OCI-LY1 (cell line): ENCODE measurements at regions not wholly inside any gene's neighbourhood (a gene's known extent, or its start where the extent isn't known, plus 50 kb on each side); places are given as distances from the start of the nearest gene placed in this dataset.

Experiments
- H2AFZ ChIP-seq: fragments of 200-600 bp; sonication (generic), shearing (Covaris generic); 2 replicates; pipeline ENCODE4 v1.6.0; 2014; ENCODE audit warnings: antibody characterized with exemption, mild to moderate bottlenecking, low read length
- H3F3A ChIP-seq: fragments of 200-600 bp; sonication (generic), shearing (Covaris generic); 2 replicates; pipeline ENCODE4 v1.6.0; 2014; ENCODE audit warnings: mild to moderate bottlenecking, antibody characterized with exemption, low read length, moderate library complexity; ENCODE audit not compliant: insufficient read depth
- H3K27ac ChIP-seq: fragments of 200-600 bp; sonication (generic); 2 replicates; pipeline ENCODE4 v1.5.1; 2014; ENCODE audit warnings: low read length, mixed run types, mild to moderate bottlenecking, low read depth; ENCODE audit not compliant: poor library complexity, severe bottlenecking
- H3K27me3 ChIP-seq: fragments of 200-600 bp; sonication (generic); 2 replicates; pipeline ENCODE4 v1.6.0; 2014; ENCODE audit warnings: antibody characterized with exemption, mild to moderate bottlenecking, low read length, moderate library complexity; ENCODE audit not compliant: insufficient read depth
- H3K36me3 ChIP-seq: fragments of 200-600 bp; sonication (generic); 2 replicates; pipeline ENCODE4 v1.6.1; 2014; ENCODE audit warnings: mild to moderate bottlenecking, antibody characterized with exemption, low read length, moderate library complexity, mixed read lengths; ENCODE audit not compliant: insufficient read depth
- H3K4me1 ChIP-seq: fragments of 200-600 bp; sonication (generic); 2 replicates; pipeline ENCODE4 v1.5.1; 2014; ENCODE audit warnings: mild to moderate bottlenecking, low read length, moderate library complexity; ENCODE audit not compliant: insufficient read depth, severe bottlenecking
- H3K4me2 ChIP-seq: fragments of 200-600 bp; sonication (generic), shearing (Covaris generic); 2 replicates; pipeline ENCODE4 v1.6.1; 2014; ENCODE audit warnings: low read length
- H3K4me3 ChIP-seq: fragments of 200-600 bp; sonication (generic); 2 replicates; pipeline ENCODE4 v1.5.1; 2014; ENCODE audit warnings: low read length, low read depth, mild to moderate bottlenecking, mixed read lengths; ENCODE audit not compliant: poor library complexity, severe bottlenecking
- H3K79me2 ChIP-seq: fragments of 200-600 bp; shearing (Covaris generic); 2 replicates; pipeline ENCODE4 v1.6.1; 2016; ENCODE audit warnings: mixed run types, low read length, mixed read lengths; ENCODE audit not compliant: insufficient read depth
- H3K9ac ChIP-seq: fragments of 200-600 bp; sonication (generic), shearing (Covaris generic); 2 replicates; pipeline ENCODE4 v1.6.1; 2014; ENCODE audit warnings: mild to moderate bottlenecking, low read length, mixed read lengths
- H3K9me2 ChIP-seq: fragments of 200-600 bp; sonication (generic), shearing (Covaris generic); 2 replicates; pipeline ENCODE4 v1.6.1; 2014; ENCODE audit warnings: low read depth, mild to moderate bottlenecking, low read length, mixed read lengths
- H3K9me3 ChIP-seq: fragments of 200-600 bp; shearing (Covaris generic); 2 replicates; pipeline ENCODE4 v1.6.1; 2014; ENCODE audit warnings: low read length, mixed read lengths
- H4K20me1 ChIP-seq: fragments of 200-600 bp; sonication (generic), shearing (Covaris generic); 2 replicates; pipeline ENCODE4 v1.6.0; 2016; ENCODE audit warnings: mild to moderate bottlenecking, low read length; ENCODE audit not compliant: insufficient read depth
- EZH2 ChIP-seq: fragments of 200-600 bp; sonication (generic), shearing (Covaris generic); IDR thresholded peaks from 2 replicates; pipeline ENCODE4 v1.8.0; 2017; ENCODE audit warnings: borderline replicate concordance, mixed run types, mild to moderate bottlenecking, antibody characterized with exemption, low read length, moderate library complexity, mixed read lengths
- TF ChIP-seq, protein P1 (sequence below): fragments of 200-600 bp; sonication (generic), shearing (Covaris generic); IDR thresholded peaks from 2 replicates; pipeline ENCODE4 v1.5.1; 2017; ENCODE audit warnings: mild to moderate bottlenecking, antibody characterized with exemption, low read length, moderate library complexity, mixed read lengths

DNA sequence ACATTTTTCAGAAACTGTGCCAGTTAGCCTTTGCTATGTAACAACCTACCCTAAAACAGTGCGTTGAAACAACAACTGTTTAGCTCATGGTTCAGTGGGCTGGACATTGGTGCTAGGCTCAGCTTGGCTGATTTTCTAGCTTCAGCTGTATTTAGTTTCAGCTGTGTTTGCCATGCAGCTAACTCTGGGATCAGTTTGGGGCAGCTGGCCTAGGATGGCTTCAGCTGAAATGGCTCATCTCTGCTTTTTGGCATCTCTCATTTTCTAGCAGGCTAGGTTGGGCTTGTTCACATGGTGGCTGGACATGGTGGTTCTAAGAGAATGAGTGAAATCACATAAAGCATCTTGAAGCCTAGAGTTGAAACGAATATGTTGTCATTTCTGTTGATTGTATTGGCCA, 464.2 kb downstream of the QKI start:
- TF ChIP-seq EZH2: no peak
- TF ChIP-seq, protein P1, sequence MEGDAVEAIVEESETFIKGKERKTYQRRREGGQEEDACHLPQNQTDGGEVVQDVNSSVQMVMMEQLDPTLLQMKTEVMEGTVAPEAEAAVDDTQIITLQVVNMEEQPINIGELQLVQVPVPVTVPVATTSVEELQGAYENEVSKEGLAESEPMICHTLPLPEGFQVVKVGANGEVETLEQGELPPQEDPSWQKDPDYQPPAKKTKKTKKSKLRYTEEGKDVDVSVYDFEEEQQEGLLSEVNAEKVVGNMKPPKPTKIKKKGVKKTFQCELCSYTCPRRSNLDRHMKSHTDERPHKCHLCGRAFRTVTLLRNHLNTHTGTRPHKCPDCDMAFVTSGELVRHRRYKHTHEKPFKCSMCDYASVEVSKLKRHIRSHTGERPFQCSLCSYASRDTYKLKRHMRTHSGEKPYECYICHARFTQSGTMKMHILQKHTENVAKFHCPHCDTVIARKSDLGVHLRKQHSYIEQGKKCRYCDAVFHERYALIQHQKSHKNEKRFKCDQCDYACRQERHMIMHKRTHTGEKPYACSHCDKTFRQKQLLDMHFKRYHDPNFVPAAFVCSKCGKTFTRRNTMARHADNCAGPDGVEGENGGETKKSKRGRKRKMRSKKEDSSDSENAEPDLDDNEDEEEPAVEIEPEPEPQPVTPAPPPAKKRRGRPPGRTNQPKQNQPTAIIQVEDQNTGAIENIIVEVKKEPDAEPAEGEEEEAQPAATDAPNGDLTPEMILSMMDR: no peak
- Histone ChIP-seq H3K9ac (no peak overlapping the region), H2AFZ (no peak overlapping the region), H3K4me2 (no peak overlapping the region), H3K4me3 (no peak overlapping the region), H3K79me2 (no peaks in the 10 kb centered on the region), H4K20me1 (no peaks in the 10 kb centered on the region), H3K36me3 (no peaks in the 10 kb centered on the region), H3F3A (no peaks in the 10 kb centered on the region), H3K9me2 (no peaks in the 10 kb centered on the region), H3K9me3 (no peaks in the 10 kb centered on the region), H3K27me3 (peaks cover 4% of the 10 kb centered on the region; the same call in 1 of the 2 replicates), H3K4me1 (no peaks in the 10 kb centered on the region), H3K27ac (no peak overlapping the region)

DNA sequence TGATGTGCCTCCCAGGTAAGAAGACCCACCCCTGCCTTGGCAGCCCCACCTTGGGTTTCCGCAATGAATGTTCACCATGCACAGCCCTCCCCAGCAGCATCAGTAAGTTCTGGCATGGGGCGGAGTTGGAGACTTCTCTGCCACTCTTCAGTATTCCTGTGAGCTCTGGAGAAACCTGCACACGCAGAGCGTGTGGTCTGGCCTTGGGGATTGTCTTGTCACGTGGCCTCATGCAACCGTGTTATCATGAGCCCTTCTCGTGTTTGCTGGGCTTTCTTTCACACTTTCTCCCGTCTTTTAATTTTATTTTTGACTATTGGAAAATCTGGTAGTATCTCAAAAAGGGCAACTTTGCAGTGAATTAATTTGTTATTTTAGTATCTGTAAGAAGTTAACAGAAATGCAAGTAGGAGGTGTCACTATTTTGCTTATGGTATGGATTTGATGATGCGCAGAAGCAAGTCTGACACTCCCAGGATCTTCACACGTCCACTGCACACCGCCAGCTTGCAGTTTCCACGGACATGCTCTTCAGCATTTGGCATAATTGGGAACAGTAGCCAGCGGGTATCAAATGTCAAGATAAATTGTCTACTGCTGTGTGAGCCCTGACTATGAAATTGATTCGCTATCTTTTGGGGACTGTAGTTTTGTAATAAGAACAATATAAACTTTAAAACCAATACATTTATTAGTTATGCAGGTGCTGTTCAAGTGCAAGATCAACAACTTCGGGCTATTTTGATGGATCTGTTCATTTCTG, 463.5 kb downstream of the QKI start:
- Histone ChIP-seq H3F3A (no peaks in the 10 kb centered on the region), H3K27me3 (peaks cover 4% of the 10 kb centered on the region; the same call in 1 of the 2 replicates), H2AFZ (no peak overlapping the region), H3K36me3 (no peaks in the 10 kb centered on the region), H3K4me1 (no peaks in the 10 kb centered on the region), H3K79me2 (no peaks in the 10 kb centered on the region), H3K4me3 (no peak overlapping the region), H4K20me1 (no peaks in the 10 kb centered on the region), H3K9me3 (no peaks in the 10 kb centered on the region), H3K4me2 (no peak overlapping the region), H3K27ac (no peak overlapping the region), H3K9ac (no peak overlapping the region), H3K9me2 (no peaks in the 10 kb centered on the region)
- TF ChIP-seq, protein P1: no peak
- no peak for TF ChIP-seq EZH2

DNA sequence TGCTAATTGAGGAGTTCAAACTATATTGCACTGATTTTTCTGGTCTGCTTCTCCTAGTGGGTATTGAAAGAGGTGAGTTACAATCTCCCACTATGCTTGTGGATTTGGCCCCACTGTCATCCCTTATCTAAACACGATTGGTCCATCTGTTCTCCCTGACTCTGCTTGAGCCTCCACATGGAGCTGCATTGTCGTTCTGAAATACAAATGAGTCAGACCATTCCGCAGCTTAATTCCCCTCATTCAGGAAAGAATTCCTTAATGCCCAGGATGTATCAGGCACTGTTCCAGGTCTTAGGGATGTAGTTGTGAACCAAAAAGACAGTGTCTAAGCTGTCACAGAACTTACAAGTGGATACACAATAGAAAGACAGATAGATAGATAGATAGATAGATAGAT, 461.9 kb downstream of the QKI start:
- Histone ChIP-seq H3K27ac (no peak overlapping the region), H3K36me3 (no peaks in the 10 kb centered on the region), H3F3A (no peaks in the 10 kb centered on the region), H3K4me3 (no peak overlapping the region), H3K79me2 (no peaks in the 10 kb centered on the region), H3K9me2 (no peaks in the 10 kb centered on the region), H3K9me3 (no peaks in the 10 kb centered on the region), H3K9ac (no peak overlapping the region), H4K20me1 (no peaks in the 10 kb centered on the region), H3K4me1 (no peaks in the 10 kb centered on the region), H3K27me3 (no peaks in the 10 kb centered on the region; the same call in 1 of the 2 replicates), H3K4me2 (no peak overlapping the region), H2AFZ (no peak overlapping the region)
- TF ChIP-seq, protein P1: no peak
- TF ChIP-seq EZH2: no peak
